ENCODE measurements at regions not wholly inside any gene's neighbourhood (a gene's known extent, or its start where the extent isn't known, plus 50 kb on each side); places are given as distances from the start of the nearest gene placed in this dataset.

GRCh38 chr16:79897104-79897452 is 296.5 kb upstream of the MAF start:
- Histone ChIP-seq H3K4me3 (no peak overlapping the region), H3K36me3 (ENCODE audit: low read depth) (no peaks in the 10 kb centered on the region), H2AFZ (no peak overlapping the region), H3K27ac (no peak overlapping the region), H3F3A (ENCODE audit: insufficient read depth, low read depth) (no peaks in the 10 kb centered on the region), H3K9me2 (ENCODE audit: insufficient read depth) (no peaks in the 10 kb centered on the region), H3K27me3 (ENCODE audit: insufficient read depth, low read depth) (peaks cover 45% of the 10 kb centered on the region), H4K20me1 (ENCODE audit: insufficient read depth) (no peaks in the 10 kb centered on the region), H3K79me2 (ENCODE audit: low read depth) (no peaks in the 10 kb centered on the region), H3K4me2 (no peak overlapping the region), H3K9me3 (ENCODE audit: insufficient read depth, low read depth) (no peaks in the 10 kb centered on the region), H3K4me1 (replicated peaks; ENCODE audit: insufficient read depth) (no peaks in the 10 kb centered on the region)
- DNase-seq = no peak
- intact Hi-C loops (cut with micrococcal nuclease; ENCODE audit: unreplicated experiment) = no loop called here
- TF ChIP-seq EZH2 (IDR thresholded peaks at IDR 0.05; ENCODE audit: low read depth) (no peak), CTCF (conservative IDR thresholded peaks at IDR 0.05) (no peak)
- ChIA-PET CTCF (no interaction called here), POLR2A (ENCODE audit: unreplicated experiment) (no interaction called here)
- BruUV-seq (replicated peaks) = no TSS peak

GRCh38 chr16:79895917-79896203 is 295.3 kb upstream of the MAF start:
- Histone ChIP-seq H3K79me2 (ENCODE audit: low read depth) (no peaks in the 10 kb centered on the region), H4K20me1 (ENCODE audit: insufficient read depth) (no peaks in the 10 kb centered on the region), H3K4me1 (replicated peaks; ENCODE audit: insufficient read depth) (no peaks in the 10 kb centered on the region), H3K9me2 (ENCODE audit: insufficient read depth) (no peaks in the 10 kb centered on the region), H3K4me3 (no peak overlapping the region), H3K36me3 (ENCODE audit: low read depth) (no peaks in the 10 kb centered on the region), H2AFZ (no peak overlapping the region), H3K9me3 (ENCODE audit: insufficient read depth, low read depth) (no peaks in the 10 kb centered on the region), H3F3A (ENCODE audit: insufficient read depth, low read depth) (no peaks in the 10 kb centered on the region), H3K4me2 (no peak overlapping the region), H3K27ac (no peak overlapping the region), H3K27me3 (ENCODE audit: insufficient read depth, low read depth) (peaks cover 48% of the 10 kb centered on the region)
- ChIA-PET CTCF (no interaction called here), POLR2A (ENCODE audit: unreplicated experiment) (no interaction called here)
- no peak for DNase-seq
- BruUV-seq (replicated peaks) = no TSS peak
- TF ChIP-seq EZH2 (IDR thresholded peaks at IDR 0.05; ENCODE audit: low read depth) (no peak), CTCF (conservative IDR thresholded peaks at IDR 0.05) (no peak)
- intact Hi-C loops (cut with micrococcal nuclease; ENCODE audit: unreplicated experiment) = no loop called here

GRCh38 chr16:79895053-79895916 is 294.7 kb upstream of the MAF start:
- H3K27ac ChIP-seq = no peak overlapping the region
- H4K20me1 ChIP-seq (ENCODE audit: insufficient read depth) = no peaks in the 10 kb centered on the region
- intact Hi-C loops (cut with micrococcal nuclease; ENCODE audit: unreplicated experiment) = no loop called here
- H3K4me2 ChIP-seq = no peak overlapping the region
- no peak for DNase-seq
- H3K4me1 ChIP-seq (replicated peaks; ENCODE audit: insufficient read depth) = no peaks in the 10 kb centered on the region
- POLR2A ChIA-PET (ENCODE audit: unreplicated experiment) = no interaction called here
- BruUV-seq (replicated peaks) = no TSS peak
- CTCF ChIA-PET = no interaction called here
- TF ChIP-seq CTCF (conservative IDR thresholded peaks at IDR 0.05) = no peak
- no peak for TF ChIP-seq EZH2 (IDR thresholded peaks at IDR 0.05; ENCODE audit: low read depth)
- no peak overlapping the region for H3K4me3 ChIP-seq
- no peak overlapping the region for H2AFZ ChIP-seq
- H3K9me2 ChIP-seq (ENCODE audit: insufficient read depth) = no peaks in the 10 kb centered on the region
- peaks cover 48% of the 10 kb centered on the region for H3K27me3 ChIP-seq (ENCODE audit: insufficient read depth, low read depth)
- H3K79me2 ChIP-seq (ENCODE audit: low read depth) = no peaks in the 10 kb centered on the region
- no peaks in the 10 kb centered on the region for H3K9me3 ChIP-seq (ENCODE audit: insufficient read depth, low read depth)
- no peaks in the 10 kb centered on the region for H3K36me3 ChIP-seq (ENCODE audit: low read depth)
- no peaks in the 10 kb centered on the region for H3F3A ChIP-seq (ENCODE audit: insufficient read depth, low read depth)

All from PC-9 (cell line).